ENCODE measurements at regions not wholly inside any gene's neighbourhood (a gene's known extent, or its start where the extent isn't known, plus 50 kb on each side); places are given as distances from the start of the nearest gene placed in this dataset.

DNA sequence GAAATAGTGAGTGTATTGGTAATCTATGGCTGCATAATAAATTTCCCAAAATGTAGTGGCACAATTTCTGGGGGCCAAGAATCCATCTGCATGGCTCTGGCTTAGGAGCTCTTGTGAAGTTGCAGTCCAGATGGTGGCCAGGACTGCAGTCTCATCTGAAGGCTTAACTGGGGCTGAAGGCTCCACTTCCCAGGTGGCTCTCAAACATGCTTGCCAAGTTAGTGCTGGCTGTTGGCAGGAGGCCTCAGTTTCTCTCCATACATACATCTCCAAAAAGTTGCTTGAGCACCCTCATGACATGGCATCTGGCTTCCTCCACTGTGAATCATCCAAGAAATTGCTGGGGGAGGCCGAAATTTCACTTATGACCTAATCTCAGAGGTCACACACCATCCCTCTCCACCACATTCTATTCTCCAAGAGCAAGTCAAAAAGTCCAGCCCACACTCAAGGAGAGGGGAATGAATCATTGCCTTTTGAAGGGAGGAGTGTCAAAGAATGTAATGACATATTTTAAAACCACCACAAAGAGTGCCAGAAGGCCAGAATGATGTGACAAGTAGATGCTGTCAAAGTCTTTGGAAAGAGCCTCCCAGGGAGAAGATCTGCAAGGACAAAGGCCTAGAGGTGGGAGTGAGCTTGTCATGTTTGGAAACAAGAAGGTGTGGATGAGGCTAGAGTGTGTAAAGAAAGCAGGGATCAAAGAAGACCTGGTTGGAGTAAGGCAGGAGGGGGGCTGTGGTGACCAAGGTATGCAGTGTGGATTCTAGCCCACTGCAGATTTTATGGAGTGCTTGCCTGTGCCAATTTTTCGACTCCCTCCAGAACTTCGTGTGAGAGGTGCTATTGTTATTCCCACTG is 566.2 kb downstream of the MIAT start:
- peak; percentile 96 for DNase-seq (ENCODE audit: low spot score)

DNA sequence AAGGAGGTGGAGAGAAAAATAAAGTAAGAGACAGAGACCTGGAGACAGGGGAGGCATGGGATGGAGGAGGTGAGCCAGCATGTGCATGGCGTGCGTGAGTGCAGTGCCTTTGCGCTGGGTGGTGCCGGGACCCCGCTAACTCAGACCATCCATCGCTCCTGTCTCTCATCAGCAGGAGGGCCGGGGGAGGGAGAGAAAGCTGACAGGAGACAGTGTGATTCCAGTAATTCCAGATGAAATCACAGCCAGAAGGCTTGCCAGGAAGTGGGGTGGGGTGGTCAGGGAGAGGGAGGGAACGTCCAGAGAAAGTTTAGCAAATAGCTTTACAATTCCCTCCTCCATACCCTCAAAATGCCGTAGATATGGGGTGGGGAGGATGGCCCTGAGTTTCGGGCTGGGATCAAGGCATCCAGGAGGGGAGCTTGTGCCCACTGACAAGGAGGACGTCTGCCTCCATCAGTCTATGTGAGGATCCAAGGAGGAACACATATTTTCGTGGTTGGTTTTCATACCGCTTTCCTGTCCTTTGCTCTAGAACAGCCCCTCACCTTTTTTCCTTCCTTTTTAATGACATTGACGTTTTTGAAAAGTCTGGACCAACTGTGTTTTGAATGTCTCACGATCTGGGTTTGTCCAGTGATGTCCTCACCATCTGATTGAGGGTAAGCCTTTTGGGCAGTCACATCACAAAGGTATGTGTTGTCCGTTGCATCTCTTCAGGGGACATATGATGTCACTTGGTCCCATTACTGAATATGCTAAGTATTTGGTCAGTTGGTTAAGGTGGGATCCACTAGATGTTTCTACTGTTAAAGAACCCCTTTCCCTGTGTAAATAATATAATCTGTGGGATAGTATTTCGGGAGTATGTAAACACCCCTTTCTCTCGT is 567.3 kb downstream of the MIAT start:
- peak; percentile 38 for DNase-seq (ENCODE audit: low spot score)

DNA sequence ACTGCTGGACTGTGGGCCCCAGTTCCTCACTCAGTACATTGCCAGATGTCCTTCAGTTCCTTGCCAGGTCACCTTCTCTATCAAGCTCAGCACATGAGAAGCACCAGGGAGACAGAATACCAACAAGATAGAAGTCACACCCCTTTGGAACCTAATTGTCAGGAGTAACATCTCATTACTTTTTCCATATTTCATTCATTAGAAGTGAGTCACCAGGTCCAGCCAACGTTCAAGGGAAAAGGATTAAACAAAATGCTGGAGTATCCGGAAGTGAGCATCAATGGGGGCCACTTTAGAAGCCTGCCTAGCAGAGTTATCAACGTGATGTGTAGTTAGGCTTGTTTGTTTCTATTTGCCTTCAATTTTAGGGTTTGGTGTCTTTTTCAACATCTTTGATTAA is 569.3 kb downstream of the MIAT start:
- no peak for DNase-seq (ENCODE audit: low spot score)

DNA sequence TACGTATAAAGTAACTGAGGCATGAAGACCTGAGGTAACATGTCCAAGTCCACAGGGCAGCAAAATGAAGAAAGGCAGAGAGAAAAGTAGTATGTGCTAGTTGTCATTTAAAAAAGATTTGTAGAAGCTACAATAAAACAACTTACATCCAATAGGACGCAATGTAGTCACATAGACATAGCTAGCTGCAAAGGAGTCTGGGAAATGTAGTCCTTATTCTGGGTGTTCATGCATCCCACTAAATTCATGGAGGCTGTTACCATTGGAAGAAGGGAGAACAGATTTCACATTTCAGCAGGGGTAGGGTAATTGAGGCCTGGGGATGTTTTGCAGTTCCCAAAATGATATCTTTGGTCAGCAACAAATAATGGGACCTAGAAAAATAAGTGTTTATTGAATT is 571.4 kb downstream of the MIAT start:
- DNase-seq (ENCODE audit: low spot score) = no peak

DNA sequence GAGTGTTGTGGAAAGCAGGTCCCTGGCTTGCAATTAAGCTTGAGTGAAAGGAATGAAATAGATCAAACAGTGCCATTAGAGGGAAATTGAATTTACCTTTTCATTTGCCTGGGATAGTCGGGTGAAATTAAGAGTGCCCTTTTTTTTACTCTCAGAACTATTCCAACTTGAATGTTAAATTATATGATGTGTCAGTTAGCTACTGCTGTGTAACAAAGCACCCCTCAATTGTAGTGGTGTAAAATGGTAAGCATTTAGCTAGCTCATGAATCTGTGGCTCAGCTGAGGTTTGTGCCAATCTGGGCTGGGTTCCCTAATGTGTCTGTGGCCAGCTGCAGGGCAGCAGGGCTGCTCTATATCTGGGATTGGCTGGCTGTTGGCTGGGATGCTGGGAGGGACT is 571.4 kb downstream of the MN1 start:
- no peak for DNase-seq (ENCODE audit: low spot score)

DNA sequence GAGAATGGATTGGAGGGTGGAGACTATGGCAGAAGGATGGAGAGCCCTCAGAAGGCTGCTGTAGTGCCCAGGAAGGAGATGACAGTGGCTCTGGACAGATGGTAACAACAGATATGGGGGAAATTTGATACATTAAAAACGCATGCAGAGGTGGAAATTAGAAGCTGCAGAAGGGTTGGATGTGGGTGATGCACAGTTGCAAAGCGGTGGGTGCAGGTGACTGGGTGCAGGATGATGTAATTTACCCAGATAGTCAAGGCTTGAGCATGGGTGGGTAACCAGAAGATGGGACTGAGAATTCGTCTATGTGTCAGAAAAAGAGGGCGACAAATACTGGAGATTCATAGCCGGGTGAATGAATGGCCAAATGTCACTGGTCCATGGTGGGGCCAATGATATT is 570.3 kb downstream of the MN1 start:
- no peak for DNase-seq (ENCODE audit: low spot score)

DNA sequence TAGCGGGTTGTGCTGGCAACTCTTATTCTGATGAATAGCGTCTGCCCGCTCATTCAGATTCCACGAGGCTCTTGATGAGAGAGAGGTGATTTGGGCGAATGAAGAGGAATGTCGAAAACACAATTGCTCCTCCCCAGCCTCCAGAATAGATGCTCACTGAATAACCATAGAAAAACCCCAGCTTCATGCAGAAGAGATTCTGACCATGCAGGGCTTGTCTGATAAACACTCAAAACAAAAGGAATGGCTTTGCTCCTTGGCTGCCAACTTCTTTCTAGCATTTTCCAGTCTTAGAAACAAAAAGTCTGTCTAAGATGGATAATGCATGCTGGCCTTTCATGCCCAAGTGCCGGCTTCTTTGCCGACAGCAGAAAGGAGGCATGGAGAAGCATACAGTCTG is 569.5 kb downstream of the MN1 start:
- no peak for DNase-seq (ENCODE audit: low spot score)

DNA sequence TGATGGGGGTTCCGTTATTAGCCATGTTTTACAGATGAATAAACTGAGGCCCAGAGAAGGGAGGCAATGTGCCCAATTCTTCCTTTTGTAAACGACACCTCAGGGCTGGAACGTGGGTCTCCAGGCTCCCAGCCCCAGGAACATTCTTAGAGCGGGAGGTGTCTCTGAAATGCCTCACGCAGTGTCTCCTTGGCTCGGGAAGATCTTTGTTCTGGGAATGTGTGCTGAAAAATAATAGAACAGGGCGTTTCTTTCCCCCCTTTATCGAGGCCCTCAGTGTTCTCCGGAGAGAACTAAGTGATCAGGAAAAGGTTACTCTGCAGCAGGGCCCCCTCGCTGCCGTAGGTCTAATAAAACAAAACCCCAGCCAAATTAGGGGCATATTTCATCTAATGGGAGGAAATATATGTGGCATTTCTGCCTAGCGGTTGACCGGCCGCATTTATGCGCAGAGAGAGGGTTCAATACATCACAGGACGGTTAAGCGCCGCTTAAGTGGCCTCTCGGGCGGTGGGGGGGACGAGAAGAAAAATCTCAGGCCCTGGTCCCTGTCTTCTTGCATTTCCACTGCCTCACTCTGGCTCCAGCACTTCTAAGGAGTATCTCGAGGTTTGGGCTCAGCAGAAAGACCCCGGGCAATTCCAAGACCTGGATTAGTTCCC is 564.3 kb downstream of the MN1 start:
- DNase-seq (ENCODE audit: low spot score) = no peak

DNA sequence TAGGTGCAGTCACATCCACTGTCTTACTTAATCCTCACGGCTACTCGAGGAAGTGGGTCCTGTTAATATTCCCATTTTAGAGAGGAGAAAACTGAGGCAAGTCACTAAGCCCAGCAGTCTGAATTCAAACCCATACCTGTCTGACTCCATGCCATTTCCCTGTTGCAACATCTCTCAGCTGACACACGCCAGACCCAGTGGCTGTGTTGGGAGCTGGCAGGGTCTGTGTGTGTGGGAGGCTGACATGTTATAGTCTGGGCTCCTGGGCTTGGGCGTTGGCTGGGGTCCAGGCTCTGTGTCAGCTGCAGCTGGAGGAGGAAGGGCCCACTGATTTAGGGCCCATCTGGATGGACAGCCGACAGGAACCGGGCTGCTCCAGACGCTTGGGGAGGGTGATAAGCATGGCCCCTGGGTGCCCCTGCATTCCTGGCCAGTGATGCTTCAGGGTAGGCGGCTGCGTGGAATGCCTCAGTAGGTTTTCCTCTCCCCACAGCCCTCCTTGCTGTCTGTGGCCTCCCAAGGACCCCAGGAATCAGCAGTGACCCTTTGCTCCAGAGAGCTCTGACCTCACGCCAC is 562.5 kb downstream of the MN1 start:
- DNase-seq (ENCODE audit: low spot score) = peak; percentile 99

DNA sequence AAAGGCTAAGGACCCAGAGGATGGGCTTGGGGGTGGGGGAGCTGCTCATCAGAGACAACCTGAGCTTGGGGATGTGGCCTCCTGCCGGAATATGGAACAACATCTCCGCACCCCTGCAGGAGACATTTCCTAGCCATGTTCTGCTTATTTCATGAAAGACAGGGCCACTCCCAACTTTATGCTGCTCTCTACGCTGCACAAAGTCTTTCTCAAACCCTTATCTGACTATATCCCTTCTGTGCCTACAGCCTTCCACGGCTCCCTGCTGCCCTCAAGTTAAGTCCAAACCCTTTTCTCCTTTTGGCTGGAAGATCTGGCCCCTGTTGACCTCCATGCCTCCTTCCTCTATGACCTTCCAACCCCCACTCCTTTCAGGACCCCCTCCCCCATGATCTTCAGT is 562.0 kb downstream of the MN1 start:
- no peak for DNase-seq (ENCODE audit: low spot score)

DNA sequence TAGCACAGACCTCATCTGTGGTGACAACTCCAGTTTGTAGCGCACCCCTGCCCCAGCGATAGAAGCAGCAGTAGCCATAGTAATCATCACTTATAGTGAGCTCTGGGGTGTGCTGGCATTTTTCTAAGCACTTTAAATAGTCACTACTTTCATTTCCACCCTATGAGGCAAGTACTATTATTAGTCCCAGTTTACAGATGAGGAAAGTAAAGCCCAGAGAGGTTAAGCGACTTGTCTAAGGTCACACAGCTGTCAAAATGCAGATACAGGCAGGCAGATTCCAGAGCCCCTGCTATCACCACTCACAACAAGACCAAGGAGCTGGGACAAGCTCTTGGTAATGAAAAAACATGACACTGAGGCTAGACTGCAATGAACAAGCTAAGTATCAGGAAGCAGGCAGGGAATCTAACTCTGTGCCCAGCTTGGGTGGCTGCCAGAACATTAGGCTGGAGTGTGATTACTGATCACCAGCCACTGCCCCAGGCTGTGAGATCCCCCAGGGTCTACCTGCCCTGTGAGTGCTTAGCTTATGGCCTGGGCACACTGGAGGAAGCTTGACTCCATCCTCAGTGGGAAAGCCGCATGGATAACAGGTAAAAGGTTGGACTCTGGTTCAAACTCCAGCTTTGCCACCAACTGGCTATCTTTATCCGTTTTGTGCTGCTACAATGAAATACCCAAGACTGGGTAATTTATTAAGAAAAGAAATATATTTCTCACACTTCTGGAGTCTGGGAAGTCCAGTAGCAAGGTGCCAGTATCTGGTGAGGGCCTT is 561.1 kb downstream of the MN1 start:
- peak; percentile 66 for DNase-seq (ENCODE audit: low spot score)

DNA sequence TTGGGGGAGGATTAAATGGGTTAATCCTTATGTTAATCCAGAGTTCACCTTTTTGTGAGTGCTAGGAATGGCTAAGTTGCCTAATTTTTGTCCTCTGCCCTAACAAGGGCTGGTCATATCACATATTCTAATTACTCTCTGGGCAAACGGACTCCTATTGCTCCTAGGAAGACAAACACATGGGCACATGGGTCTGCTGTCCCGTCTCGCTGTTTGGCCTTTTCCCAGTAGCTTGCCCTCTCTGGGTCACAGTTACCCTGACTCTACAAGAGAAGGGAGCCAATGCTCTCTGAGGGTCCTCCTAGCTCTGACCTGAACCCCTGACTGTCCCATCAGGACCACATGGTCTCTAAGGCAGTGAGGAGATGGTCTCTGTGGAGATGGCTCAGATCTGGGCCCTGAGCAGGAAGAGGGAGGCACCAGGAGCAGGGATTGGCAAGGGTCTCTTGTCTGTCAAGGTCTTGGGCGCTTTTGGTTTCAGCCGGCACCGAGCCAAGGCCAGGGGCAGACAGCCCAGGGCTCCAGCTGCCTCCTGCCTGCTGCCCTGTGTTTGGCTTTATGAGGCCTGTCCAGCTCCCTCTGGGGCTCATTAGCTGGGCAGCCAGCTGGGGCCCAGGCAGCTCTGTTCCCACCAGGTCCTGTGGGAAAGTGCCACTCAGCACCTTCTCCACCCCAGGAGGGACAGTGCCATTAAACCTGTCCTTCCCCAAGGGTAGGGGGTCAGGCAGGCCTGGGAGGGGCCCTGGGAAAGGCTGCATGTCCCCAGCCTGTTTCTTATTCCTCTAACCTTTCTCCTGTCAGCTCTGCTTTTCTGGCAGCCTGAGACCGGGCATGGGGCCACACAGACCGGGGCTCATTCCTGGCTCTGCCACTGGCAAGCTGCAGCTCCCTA is 559.9 kb downstream of the MN1 start:
- peak; percentile 40 for DNase-seq (ENCODE audit: low spot score)

DNA sequence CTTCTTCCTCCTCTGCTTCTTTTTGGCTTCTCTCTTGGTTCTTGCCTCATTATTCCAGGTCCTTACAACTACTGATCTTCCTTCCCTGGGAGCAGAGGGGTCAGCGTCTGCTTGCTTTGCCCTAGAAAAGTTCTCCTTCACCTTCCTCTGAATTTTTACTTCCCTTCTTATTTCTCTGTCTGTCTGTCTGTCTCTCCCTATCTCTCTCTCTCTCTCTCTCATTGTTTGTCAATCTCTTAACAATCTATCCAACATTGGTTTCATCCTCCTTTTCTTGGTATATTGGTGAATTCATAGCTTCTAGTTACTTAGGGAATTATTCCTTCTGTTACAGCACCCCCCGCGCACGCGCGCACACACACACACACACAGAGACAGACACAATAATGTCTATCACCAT is 559.1 kb downstream of the MN1 start:
- DNase-seq (ENCODE audit: low spot score) = no peak

DNA sequence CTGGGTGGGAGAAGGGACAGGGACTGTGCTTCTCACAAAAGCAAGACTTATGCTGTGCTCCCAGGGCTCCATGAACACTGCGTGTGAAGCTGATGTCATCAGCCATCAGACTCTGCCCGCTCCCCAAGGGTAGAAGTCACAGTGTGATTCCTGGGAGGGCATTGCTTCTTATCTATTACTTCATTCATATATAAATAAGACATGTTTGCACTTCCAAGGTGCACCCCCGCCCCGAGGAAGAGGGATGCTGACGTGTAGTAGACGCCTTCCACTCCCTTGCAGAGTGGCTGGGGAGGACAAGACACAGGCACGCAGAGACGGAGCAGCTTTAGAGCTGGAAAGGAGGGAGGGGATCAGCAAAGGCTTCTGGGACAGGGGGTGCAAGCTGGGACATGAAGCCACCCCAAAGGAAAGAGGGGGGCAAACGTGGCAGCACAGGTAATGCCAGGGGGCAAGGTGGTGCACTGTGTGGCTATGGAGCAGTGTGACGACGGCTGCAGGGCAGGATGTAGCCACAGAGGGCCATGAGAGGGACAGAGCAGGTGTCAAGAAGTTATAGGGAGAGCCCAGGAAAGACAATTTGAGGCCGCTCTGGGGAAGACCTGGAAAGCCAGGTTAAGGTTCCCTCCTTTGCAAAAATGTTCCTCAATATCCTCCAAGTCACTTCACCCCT is 558.5 kb downstream of the MN1 start:
- no peak for DNase-seq (ENCODE audit: low spot score)

DNA sequence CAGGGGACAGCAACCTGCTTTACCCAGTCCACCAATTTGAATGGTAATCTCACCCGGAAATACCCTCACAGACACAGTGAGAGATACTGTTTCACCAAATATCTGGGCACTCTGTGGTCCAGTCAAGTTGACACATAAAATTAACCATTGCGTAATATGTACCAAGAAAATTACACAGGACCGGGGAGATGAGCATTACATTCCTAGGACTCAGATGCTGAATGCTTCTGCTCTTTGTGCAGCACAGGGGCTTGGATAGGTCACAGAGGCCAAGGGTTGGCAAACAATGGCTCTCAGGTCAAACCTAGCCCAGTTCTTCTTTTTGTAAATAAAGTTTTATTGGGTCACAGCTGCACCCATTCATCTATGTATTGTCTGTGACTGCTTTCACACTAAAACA is 557.2 kb downstream of the MN1 start:
- DNase-seq (ENCODE audit: low spot score) = peak; percentile 10

DNA sequence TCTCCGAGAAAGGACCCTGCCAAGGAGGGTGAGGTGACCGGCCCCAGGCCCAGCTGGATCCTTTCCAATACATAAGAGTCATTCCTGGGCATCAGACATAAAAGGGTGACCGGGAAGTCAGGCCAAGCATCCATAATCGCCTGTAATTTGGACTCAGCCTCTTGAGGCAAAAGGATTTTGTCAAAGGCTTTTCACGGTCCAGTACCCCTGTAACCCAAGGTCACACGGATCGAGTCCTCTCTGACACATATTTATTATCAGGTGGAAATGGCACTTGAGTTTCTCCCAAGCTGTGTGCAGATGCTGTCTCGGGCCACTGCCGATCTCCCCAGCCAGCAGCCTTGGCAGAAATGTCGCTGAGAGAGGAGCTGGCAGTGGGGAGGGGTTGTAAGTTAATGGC is 556.5 kb downstream of the MN1 start:
- peak; percentile 34 for DNase-seq (ENCODE audit: low spot score)

DNA sequence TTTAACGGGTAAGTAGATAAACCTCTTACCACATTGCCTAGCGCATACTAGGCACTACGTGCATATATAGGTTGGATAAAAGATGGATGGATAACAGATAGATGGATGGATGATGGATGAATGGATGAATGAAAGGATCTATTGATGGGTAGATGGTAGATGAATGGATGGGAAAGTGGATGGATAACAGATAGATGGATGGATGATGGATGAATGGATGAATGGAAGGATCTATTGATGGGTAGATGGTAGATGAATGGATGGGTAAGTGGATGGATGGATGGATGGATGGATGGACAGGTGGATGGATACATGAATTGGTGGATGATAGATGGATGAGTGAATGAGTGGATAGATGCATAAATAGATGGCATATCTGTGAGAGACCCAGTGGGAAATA is 555.0 kb downstream of the MN1 start:
- DNase-seq (ENCODE audit: low spot score) = no peak

DNA sequence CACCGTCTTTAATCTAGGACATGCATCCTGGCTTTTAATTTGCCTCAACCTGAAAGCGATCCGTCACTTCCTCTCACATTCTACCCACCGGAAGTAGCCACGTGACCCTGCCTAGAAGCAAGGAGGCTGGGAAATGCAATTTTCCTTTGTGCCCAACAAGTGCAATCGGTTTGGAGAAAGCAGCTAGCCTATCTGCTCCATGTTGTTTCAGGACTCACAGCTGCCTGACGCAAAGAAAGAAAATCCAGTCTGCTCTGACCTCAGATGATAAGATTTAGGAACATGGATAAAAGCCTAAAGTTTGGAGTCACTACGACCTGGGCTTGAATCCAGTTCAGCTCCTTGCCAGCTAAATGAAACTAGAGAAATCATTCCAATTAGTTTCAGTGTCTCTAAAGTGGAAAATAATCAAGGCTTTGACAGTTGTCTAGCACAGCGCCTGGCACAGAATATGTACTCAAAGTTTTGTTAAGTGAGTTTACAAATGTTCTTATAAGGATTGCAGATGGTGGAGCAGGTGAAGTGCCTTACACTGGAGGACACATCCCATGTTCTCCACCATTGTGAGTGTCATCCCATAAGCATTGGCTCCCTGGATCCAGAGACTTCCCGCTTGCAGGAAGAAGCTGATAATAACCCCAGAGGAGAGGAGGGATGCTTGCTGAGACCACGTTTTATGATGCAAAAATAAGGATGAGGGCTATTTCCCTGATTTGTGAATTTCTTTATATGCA is 553.7 kb downstream of the MN1 start:
- no peak for DNase-seq (ENCODE audit: low spot score)

DNA sequence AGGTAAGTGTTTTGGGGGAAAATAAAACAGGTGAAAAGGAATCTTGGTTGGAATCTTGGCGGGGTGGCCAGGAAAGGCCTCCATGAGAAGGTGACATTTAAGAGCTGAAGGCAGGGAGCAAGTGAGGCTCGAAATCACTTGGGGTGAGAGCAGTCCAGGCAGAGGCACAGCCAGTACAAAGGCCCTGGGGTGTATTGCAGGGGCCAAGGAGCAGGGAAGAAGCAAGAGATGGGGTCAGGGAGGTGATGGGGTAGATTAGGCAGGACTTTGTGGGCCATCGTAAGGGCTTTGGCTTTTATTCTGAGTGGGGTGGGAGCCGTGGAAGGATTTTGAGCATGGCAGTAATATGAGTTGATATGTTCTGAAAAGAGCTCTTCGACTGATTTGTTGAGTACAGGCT is 551.1 kb downstream of the MN1 start:
- DNase-seq (ENCODE audit: low spot score) = no peak
